Right atrium auricular region (tissue), 2 donors: ENCODE measurements at regions not wholly inside any gene's neighbourhood (a gene's known extent, or its start where the extent isn't known, plus 50 kb on each side); places are given as distances from the start of the nearest gene placed in this dataset.
"Not testable (repeated sequence)": the region's sequence is repeated elsewhere in the genome, so short reads cannot be mapped to it uniquely, and the experiment has no call there.

Experiments used
- DNase-seq: peaks from one replicate; pipeline ENCODE4 v3.0.0-alpha.2; 2019; ENCODE audit warnings: low spot score
- H3K27ac ChIP-seq, 2 donors: fragments of 200-600 bp; sonication (generic); 1 replicate in 1 of 2; 2 replicates in 1 of 2; pipeline ENCODE4 v1.5.1; 2016 to 2019
- H3K27me3 ChIP-seq, 2 donors: fragments of 200-600 bp; sonication (generic); one replicate each; pipeline versions ENCODE4 v1.5.1 to v1.6.0; 2017 to 2019
- H3K36me3 ChIP-seq: fragments of 200-600 bp; sonication (generic); one replicate; pipeline ENCODE4 v1.5.1; 2016
- H3K4me1 ChIP-seq, 2 donors: fragments of 200-600 bp; sonication (generic); one replicate each; pipeline versions ENCODE4 v1.5.1 to v1.6.0; 2017 to 2019
- H3K4me3 ChIP-seq, 2 donors: fragments of 200-600 bp; sonication (generic); 1 replicate in 1 of 2; 2 replicates in 1 of 2; pipeline ENCODE4 v1.5.1; 2017 to 2019; ENCODE audit warnings: mild to moderate bottlenecking in 1 of 2, moderate library complexity in 1 of 2
- H3K9me3 ChIP-seq, 2 donors: fragments of 200-600 bp; sonication (generic); one replicate each; pipeline ENCODE4 v1.5.1; 2019
- TF ChIP-seq, protein P1 (sequence below), 2 donors: fragments of 200-600 bp; sonication (generic); IDR thresholded peaks; one replicate each; pipeline ENCODE4 v1.5.1; 2019; ENCODE audit warnings: antibody characterized with exemption in 2 of 2

- Histone ChIP-seq H3K27ac (no peak overlapping the region), H3K36me3 (no peaks in the 10 kb centered on the region), H3K4me3 (no peak overlapping the region), H3K9me3 (no peaks in the 10 kb centered on the region), H3K27me3 (no peaks in the 10 kb centered on the region), H3K4me1 (no peaks in the 10 kb centered on the region)
- TF ChIP-seq, protein P1, sequence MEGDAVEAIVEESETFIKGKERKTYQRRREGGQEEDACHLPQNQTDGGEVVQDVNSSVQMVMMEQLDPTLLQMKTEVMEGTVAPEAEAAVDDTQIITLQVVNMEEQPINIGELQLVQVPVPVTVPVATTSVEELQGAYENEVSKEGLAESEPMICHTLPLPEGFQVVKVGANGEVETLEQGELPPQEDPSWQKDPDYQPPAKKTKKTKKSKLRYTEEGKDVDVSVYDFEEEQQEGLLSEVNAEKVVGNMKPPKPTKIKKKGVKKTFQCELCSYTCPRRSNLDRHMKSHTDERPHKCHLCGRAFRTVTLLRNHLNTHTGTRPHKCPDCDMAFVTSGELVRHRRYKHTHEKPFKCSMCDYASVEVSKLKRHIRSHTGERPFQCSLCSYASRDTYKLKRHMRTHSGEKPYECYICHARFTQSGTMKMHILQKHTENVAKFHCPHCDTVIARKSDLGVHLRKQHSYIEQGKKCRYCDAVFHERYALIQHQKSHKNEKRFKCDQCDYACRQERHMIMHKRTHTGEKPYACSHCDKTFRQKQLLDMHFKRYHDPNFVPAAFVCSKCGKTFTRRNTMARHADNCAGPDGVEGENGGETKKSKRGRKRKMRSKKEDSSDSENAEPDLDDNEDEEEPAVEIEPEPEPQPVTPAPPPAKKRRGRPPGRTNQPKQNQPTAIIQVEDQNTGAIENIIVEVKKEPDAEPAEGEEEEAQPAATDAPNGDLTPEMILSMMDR (IDR thresholded peaks at IDR 0.05) = no peak
- DNase-seq = no peak
Measured at GRCh38 chr10:57336341-57336740, 931.4 kb downstream of the IPMK start.

DNA sequence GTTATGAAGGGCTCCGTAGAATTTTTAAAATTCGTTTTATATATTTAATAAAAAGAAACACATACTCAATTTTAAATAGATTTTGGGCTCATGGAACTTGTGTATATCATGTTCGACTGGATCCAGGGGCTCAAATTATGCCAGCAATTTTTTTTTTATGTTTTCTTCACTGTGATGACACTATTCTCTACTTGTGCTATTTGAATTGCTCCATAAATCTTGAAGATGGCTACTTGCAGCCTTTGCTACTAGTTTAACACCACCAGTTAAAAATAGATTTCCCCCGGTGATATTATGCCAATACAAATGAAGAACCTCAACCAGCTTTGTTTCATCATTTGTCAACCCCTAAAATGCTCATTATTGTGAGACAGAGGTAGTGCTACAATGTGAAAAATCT, 933.2 kb downstream of the IPMK start:
- H3K27me3 ChIP-seq = no peaks in the 10 kb centered on the region

DNA sequence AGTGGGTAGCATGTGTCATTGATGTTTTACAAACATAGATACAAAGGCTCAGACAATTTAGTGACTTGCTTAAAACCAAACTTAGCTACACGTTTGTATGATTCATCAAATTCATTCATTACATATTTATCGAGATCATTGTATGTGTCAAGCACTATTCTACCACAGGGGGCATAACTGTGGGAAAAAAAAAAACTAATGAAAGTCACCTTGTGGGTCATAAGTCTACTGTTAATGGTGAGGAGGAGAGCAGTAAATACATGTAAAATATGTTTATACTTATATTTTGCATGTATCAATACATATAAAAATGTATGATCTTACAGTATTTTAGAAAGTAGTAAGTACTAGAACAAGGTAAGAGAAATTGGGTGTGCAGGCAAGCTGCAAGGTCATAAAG, 933.8 kb downstream of the IPMK start:
- no peaks in the 10 kb centered on the region for H3K4me1 ChIP-seq
- H3K4me3 ChIP-seq = no peak overlapping the region
- H3K27ac ChIP-seq = no peak overlapping the region
- no peaks in the 10 kb centered on the region for H3K9me3 ChIP-seq
- H3K27me3 ChIP-seq = no peaks in the 10 kb centered on the region
- TF ChIP-seq, protein P1 (IDR thresholded peaks at IDR 0.05) = no peak
- no peak for DNase-seq
- H3K36me3 ChIP-seq = no peaks in the 10 kb centered on the region

More for the DNA sequence above, 933.2 kb downstream of the IPMK start:
- no peak overlapping the region for H3K27ac ChIP-seq
- DNase-seq = no peak
- H3K36me3 ChIP-seq = no peaks in the 10 kb centered on the region
- H3K9me3 ChIP-seq = no peaks in the 10 kb centered on the region
- no peaks in the 10 kb centered on the region for H3K4me1 ChIP-seq
- no peak overlapping the region for H3K4me3 ChIP-seq
- TF ChIP-seq, protein P1 (IDR thresholded peaks at IDR 0.05) = no peak

DNA sequence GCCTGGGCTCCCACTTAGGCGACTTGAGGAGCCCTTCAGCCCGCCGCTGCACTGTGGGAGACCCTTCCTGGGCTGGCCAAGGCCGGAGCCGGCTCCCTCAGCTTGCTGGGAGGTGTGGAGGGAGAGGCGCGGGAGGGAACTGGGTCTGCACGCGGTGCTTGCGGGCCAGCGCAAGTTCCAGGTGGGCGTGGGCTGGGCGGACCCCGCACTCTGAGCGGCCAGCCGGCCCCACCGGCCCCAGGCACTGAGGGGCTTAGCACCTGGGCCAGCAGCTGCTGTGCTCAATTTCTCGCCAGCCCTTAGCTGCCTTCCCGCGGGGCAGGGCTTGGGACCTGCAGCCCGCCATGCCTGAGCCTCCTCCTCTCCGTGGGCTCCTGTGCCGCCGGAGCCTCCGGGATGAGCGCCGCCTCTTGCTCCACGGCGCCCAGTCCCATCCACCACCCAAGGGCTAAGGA, 946.3 kb downstream of the IPMK start:
- not testable (repeated sequence) for H3K9me3 ChIP-seq, DNase-seq, H3K4me1 ChIP-seq, H3K27ac ChIP-seq, H3K27me3 ChIP-seq, H3K36me3 ChIP-seq, H3K4me3 ChIP-seq

GRCh38 chr10:57320416-57320815, 947.3 kb downstream of the IPMK start:
- no peak for DNase-seq
- H3K27ac ChIP-seq = no peak overlapping the region

DNA sequence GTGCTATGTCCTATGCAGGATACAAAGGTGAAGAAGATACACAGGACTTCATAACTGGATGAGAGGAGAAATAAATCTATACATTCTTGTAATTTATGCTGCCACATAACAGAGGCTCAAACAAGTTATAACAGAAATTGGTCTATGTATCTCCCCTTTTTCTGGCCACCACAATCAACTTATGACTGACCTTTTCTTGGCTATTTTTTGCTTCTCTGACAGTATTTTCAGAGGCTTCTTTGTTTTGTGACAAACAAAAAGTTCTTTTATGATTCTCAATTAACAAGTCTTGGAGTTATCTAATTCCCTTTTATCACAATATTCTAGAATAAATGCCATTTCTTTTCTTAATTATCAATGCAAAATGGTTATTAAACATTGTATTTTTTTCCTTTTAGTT, 953.0 kb upstream of the ZWINT start:
- Histone ChIP-seq H3K9me3 (no peaks in the 10 kb centered on the region), H3K4me1 (no peaks in the 10 kb centered on the region), H3K27me3 (no peaks in the 10 kb centered on the region), H3K36me3 (no peaks in the 10 kb centered on the region), H3K27ac (no peak overlapping the region), H3K4me3 (no peak overlapping the region)
- no peak for DNase-seq
- TF ChIP-seq, protein P1 (IDR thresholded peaks at IDR 0.05) = no peak

More at GRCh38 chr10:57320416-57320815, 947.3 kb downstream of the IPMK start:
- H3K4me1 ChIP-seq = no peaks in the 10 kb centered on the region
- TF ChIP-seq, protein P1 (IDR thresholded peaks at IDR 0.05) = no peak
- no peaks in the 10 kb centered on the region for H3K9me3 ChIP-seq
- no peaks in the 10 kb centered on the region for H3K27me3 ChIP-seq
- H3K4me3 ChIP-seq = no peak overlapping the region
- H3K36me3 ChIP-seq = no peaks in the 10 kb centered on the region
